ENCODE measurements at regions not wholly inside any gene's neighbourhood (a gene's known extent, or its start where the extent isn't known, plus 50 kb on each side); places are given as distances from the start of the nearest gene placed in this dataset.

DNA sequence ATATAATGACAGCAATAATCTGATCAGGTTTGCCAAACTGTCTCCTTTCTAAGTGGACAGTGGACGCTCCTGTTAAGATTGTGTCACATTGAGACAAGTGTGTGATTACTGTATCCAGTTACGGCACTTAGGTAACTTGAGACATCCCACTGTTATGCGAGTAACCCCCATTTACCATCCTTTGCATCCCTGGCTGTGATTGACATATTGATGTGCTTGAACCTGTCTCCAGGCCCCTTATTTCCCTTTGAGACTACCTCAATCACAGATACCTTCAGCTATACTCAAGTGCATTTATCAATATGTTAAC, 785.2 kb downstream of the NR2F2 start:
- TF ChIP-seq CSDC2 (CRISPR knock-in tag; IDR thresholded peaks at IDR 0.05): no peak
- TF ChIP-seq TOX (CRISPR knock-in tag; IDR thresholded peaks at IDR 0.05; ENCODE audit: borderline replicate concordance): no peak
- TF ChIP-seq PATZ1 (CRISPR knock-in tag; IDR thresholded peaks at IDR 0.05; ENCODE audit: borderline replicate concordance): no peak
- no peak for TF ChIP-seq ISL1 (CRISPR knock-in tag; IDR thresholded peaks at IDR 0.05)
- TF ChIP-seq TSHZ2 (CRISPR knock-in tag; IDR thresholded peaks at IDR 0.05): no peak
- TF ChIP-seq POU6F1 (CRISPR knock-in tag; IDR thresholded peaks at IDR 0.05; ENCODE audit: borderline replicate concordance, low read depth): no peak
- no peak for TF ChIP-seq ZNF8 (CRISPR knock-in tag; IDR thresholded peaks at IDR 0.05)
- TF ChIP-seq ZNF70 (CRISPR knock-in tag; IDR thresholded peaks at IDR 0.05): no peak
- TF ChIP-seq SNAI2 (CRISPR knock-in tag; IDR thresholded peaks at IDR 0.05): no peak
- no peak for TF ChIP-seq CSRNP3 (CRISPR knock-in tag; IDR thresholded peaks at IDR 0.05)
- no peak for TF ChIP-seq BACH2 (CRISPR knock-in tag; IDR thresholded peaks at IDR 0.05; ENCODE audit: borderline replicate concordance)
- TF ChIP-seq ZFP3 (CRISPR knock-in tag; IDR thresholded peaks at IDR 0.05): no peak

Data from SK-N-SH treated with all-trans-retinoic acid at 6 μM for 48 hours (cell line).